Endothelial cell of umbilical vein (primary cell): ENCODE measurements at regions not wholly inside any gene's neighbourhood (a gene's known extent, or its start where the extent isn't known, plus 50 kb on each side); places are given as distances from the start of the nearest gene placed in this dataset.

Experiments used
- BruUV-seq: library from RNA; stranded (reverse); fragments of 400-500 nt; replicated peaks from 2 replicates; lab custom pipeline; 2021; lab: Mats Ljungman, UMichigan
- CTCF ChIA-PET: fragments of 300-600, 350-600 bp; sonication (Branson Sonifier 250); formaldehyde crosslinking; loops from one replicate; lab custom pipeline; 2021; ENCODE audit warnings: antibody characterized with exemption, inconsistent platforms; lab: Charles Lee
- POLR2A ChIA-PET: fragments of 300-600, 350-600 bp; sonication (Branson Sonifier 250); formaldehyde crosslinking; loops from one replicate; lab custom pipeline; 2021; ENCODE audit warnings: antibody characterized with exemption, inconsistent platforms; lab: Charles Lee
- DNase-seq: peaks from one replicate; pipeline ENCODE4 v3.0.0-alpha.2; 2011; ENCODE audit warnings: low read depth, low spot score
- FAIRE-seq: peaks from 2 replicates; lab custom pipeline; 2011; peaks lifted over from hg19 to GRCh38; lab: Jason Lieb, UNC
- H2AFZ ChIP-seq: 2 replicates; pipeline ENCODE4 v1.6.0; 2012; ENCODE audit warnings: low read depth, low read length, control low read depth, inconsistent platforms
- H3K27ac ChIP-seq: 2 replicates; pipeline ENCODE4 v1.5.1; 2011; ENCODE audit warnings: low read depth, mild to moderate bottlenecking, control low read depth, low read length, moderate library complexity; ENCODE audit not compliant: insufficient read depth
- H3K27me3 ChIP-seq, 2 experiments: 2 replicates each; pipeline versions ENCODE4 v1.6.0 to v1.6.1; 2011; ENCODE audit warnings: low read length in 2 of 2, mixed read lengths in 1 of 2; ENCODE audit not compliant: control insufficient read depth in 2 of 2, insufficient read depth in 2 of 2
- H3K36me3 ChIP-seq, 2 experiments: 2 replicates in 1 of 2; 3 replicates in 1 of 2; pipeline ENCODE4 v1.5.1; 2011; ENCODE audit warnings: low read length in 2 of 2, mild to moderate bottlenecking in 1 of 2, moderate library complexity in 1 of 2; ENCODE audit not compliant: control insufficient read depth in 2 of 2, insufficient read depth in 2 of 2; ENCODE audit errors: extremely low read depth in 1 of 2
- H3K4me1 ChIP-seq: 3 replicates; pipeline ENCODE4 v1.5.1; 2011; ENCODE audit warnings: mild to moderate bottlenecking, low read length; ENCODE audit not compliant: control insufficient read depth, insufficient read depth; ENCODE audit errors: extremely low read depth
- H3K4me2 ChIP-seq: 2 replicates; pipeline ENCODE4 v1.6.1; 2011; ENCODE audit warnings: low read length, control low read depth, mixed read lengths; ENCODE audit not compliant: insufficient read depth
- H3K4me3 ChIP-seq, 3 experiments: fragments of 200-600 bp in 1 of 3; sonication (generic), shearing (Covaris generic) in 1 of 3; replicated peaks in 1 of 3; 2 replicates each; pipeline ENCODE4 v1.5.1; 2011 to 2016; ENCODE audit warnings: control low read depth in 3 of 3, low read length in 3 of 3, mild to moderate bottlenecking in 2 of 3, inconsistent platforms in 1 of 3, low read depth in 1 of 3, moderate library complexity in 1 of 3; ENCODE audit not compliant: insufficient read depth in 1 of 3
- H3K79me2 ChIP-seq: 2 replicates; pipeline ENCODE4 v1.6.0; 2012; ENCODE audit warnings: low read length, inconsistent platforms; ENCODE audit not compliant: control insufficient read depth, insufficient read depth
- H3K9ac ChIP-seq: replicated peaks from 2 replicates; pipeline ENCODE3; 2011; ENCODE audit warnings: low read length, control low read depth; ENCODE audit not compliant: insufficient read depth; ENCODE audit errors: extremely low read depth
- H3K9me1 ChIP-seq: replicated peaks from 3 replicates; pipeline ENCODE4 v1.6.0; 2011; ENCODE audit warnings: mild to moderate bottlenecking, low read length; ENCODE audit not compliant: control insufficient read depth, insufficient read depth; ENCODE audit errors: extremely low read depth
- H3K9me3 ChIP-seq: replicated peaks from 2 replicates; pipeline ENCODE4 v1.5.1; 2012; ENCODE audit warnings: low read length, inconsistent platforms; ENCODE audit not compliant: control insufficient read depth, insufficient read depth
- H4K20me1 ChIP-seq: replicated peaks from 2 replicates; pipeline ENCODE3; 2011; ENCODE audit warnings: mild to moderate bottlenecking, low read length; ENCODE audit not compliant: control insufficient read depth, insufficient read depth; ENCODE audit errors: extremely low read depth
- CTCF ChIP-seq, 2 donors: IDR thresholded peaks; 1 replicate in 1 of 2; 2 replicates in 1 of 2; pipeline ENCODE4 v1.5.1; 2011; ENCODE audit warnings: low read length in 2 of 2, mild to moderate bottlenecking in 2 of 2, moderate library complexity in 2 of 2, control low read depth in 1 of 2, inconsistent platforms in 1 of 2, low read depth in 1 of 2; ENCODE audit not compliant: insufficient read depth in 1 of 2; ENCODE audit errors: extremely low read depth in 1 of 2
- EZH2 ChIP-seq: IDR thresholded peaks from 2 replicates; pipeline ENCODE4 v1.6.1; 2012; ENCODE audit warnings: borderline replicate concordance, low read depth, mild to moderate bottlenecking, moderate library complexity, low read length, inconsistent platforms; ENCODE audit not compliant: severe bottlenecking
- FOS ChIP-seq: IDR thresholded peaks from 2 replicates; pipeline ENCODE4 v1.6.1; 2011; ENCODE audit warnings: mild to moderate bottlenecking, low read length, moderate library complexity, borderline replicate concordance; ENCODE audit not compliant: insufficient read depth
- GATA2 ChIP-seq: IDR thresholded peaks from 2 replicates; pipeline ENCODE4 v1.7.0; 2011; ENCODE audit warnings: low read depth, mild to moderate bottlenecking, moderate library complexity, mixed read lengths, low read length; ENCODE audit not compliant: insufficient read length, insufficient read depth
- JUN ChIP-seq: IDR thresholded peaks from 2 replicates; pipeline ENCODE4 v1.6.1; 2011; ENCODE audit warnings: borderline replicate concordance, low read depth; ENCODE audit not compliant: insufficient read length, insufficient read depth
- MAX ChIP-seq: IDR thresholded peaks from 2 replicates; pipeline ENCODE4 v1.6.1; 2011; ENCODE audit not compliant: insufficient read depth, insufficient read length
- POLR2A ChIP-seq: IDR thresholded peaks from 2 replicates; pipeline ENCODE4 v1.6.1; 2012; ENCODE audit warnings: low read depth, mild to moderate bottlenecking, control low read depth, low read length
- POLR2AphosphoS5 ChIP-seq: IDR thresholded peaks from 2 replicates; pipeline ENCODE4 v1.6.1; 2012; ENCODE audit warnings: low read depth, mild to moderate bottlenecking, control low read depth, low read length, moderate library complexity; ENCODE audit not compliant: insufficient read depth
- dilution Hi-C: fragments of 300-500 bp; cut with MboI; formaldehyde crosslinking; loops from one replicate; pipeline ENCODE4 v1.15.0; 2019; ENCODE audit warnings: low sequenced_read_pairs; ENCODE audit not compliant: extremely low pct_ligation_motif_present
- intact Hi-C: fragments of 100-400 bp; cut with micrococcal nuclease; formaldehyde crosslinking; loops from one replicate; pipeline ENCODE4 v1.10.0; 2022

- Histone ChIP-seq H2AFZ (no peak overlapping the region), H3K9me1 (no peaks in the 10 kb centered on the region), H3K27me3 (no peaks in the 10 kb centered on the region), H3K36me3 (no peaks in the 10 kb centered on the region), H3K4me2 (no peak overlapping the region), H3K4me3 (no peak overlapping the region), H3K9me3 (no peaks in the 10 kb centered on the region), H3K9ac (no peak overlapping the region), H3K79me2 (no peaks in the 10 kb centered on the region), H3K27ac (no peak overlapping the region), H3K4me1 (no peaks in the 10 kb centered on the region), H4K20me1 (no peaks in the 10 kb centered on the region)
- FAIRE-seq (no peak), DNase-seq (no peak)
- TF ChIP-seq FOS (no peak), JUN (no peak), EZH2 (no peak), POLR2AphosphoS5 (no peak)
- ChIA-PET CTCF (interaction anchor here (1.4 kb wide), 1 partner anchor 26 kb away, joined by 3 read pairs; no protein-coding TSS in a partner anchor), POLR2A (no interaction called here)
- intact Hi-C loops: no loop called here
- BruUV-seq: no TSS peak
- dilution Hi-C loops: no loop called here
These were observed 1146.6 kb upstream of the ZEB2 start for GRCh38 chr2:145666552-145666951.

GRCh38 chr2:145657265-145657664, 1137.3 kb upstream of the ZEB2 start:
- dilution Hi-C loops: no loop called here
- no peak for FAIRE-seq
- Histone ChIP-seq H2AFZ (no peak overlapping the region), H3K27ac (no peak overlapping the region), H3K4me3 (no peak overlapping the region), H3K9me3 (no peaks in the 10 kb centered on the region), H3K79me2 (no peaks in the 10 kb centered on the region), H3K4me2 (no peak overlapping the region), H3K9me1 (no peaks in the 10 kb centered on the region), H3K36me3 (no peaks in the 10 kb centered on the region), H3K9ac (no peak overlapping the region), H3K27me3 (no peaks in the 10 kb centered on the region), H3K4me1 (no peaks in the 10 kb centered on the region), H4K20me1 (no peaks in the 10 kb centered on the region)
- intact Hi-C loops: no loop called here
- TF ChIP-seq CTCF (IDR thresholded peaks at IDR 0.05; ENCODE audit: extremely low read depth in 1 of 2, insufficient read depth in 1 of 2, low read depth in 1 of 2, low read length in 2 of 2) (no peak), POLR2AphosphoS5 (no peak), POLR2A (no peak), EZH2 (no peak), MAX (no peak), GATA2 (no peak)
- no peak for DNase-seq
- ChIA-PET POLR2A (no interaction called here), CTCF (interaction anchor here (0.7 to 2.8 kb wide), 3 partner anchors 12 to 240 kb away, joined by 3 to 12 read pairs (median 8); no protein-coding TSS in a partner anchor)
- no TSS peak for BruUV-seq
